Glutamatergic neuron (in vitro differentiated cells): ENCODE measurements at regions not wholly inside any gene's neighbourhood (a gene's known extent, or its start where the extent isn't known, plus 50 kb on each side); places are given as distances from the start of the nearest gene placed in this dataset.

Experiments used
- DNase-seq: peaks from one replicate; pipeline ENCODE4 v3.0.0; 2022
- H3K27ac Mint-ChIP-seq: one replicate; pipeline ENCODE4 v1.8.0; 2020; ENCODE audit warnings: mild to moderate bottlenecking, mixed read lengths, inconsistent platforms; ENCODE audit not compliant: unreplicated experiment
- H3K27me3 Mint-ChIP-seq: one replicate; pipeline ENCODE4 v1.8.0; 2020; ENCODE audit warnings: mild to moderate bottlenecking, moderate library complexity, mixed read lengths, inconsistent platforms; ENCODE audit not compliant: unreplicated experiment
- H3K36me3 Mint-ChIP-seq: one replicate; pipeline ENCODE4 v1.8.0; 2020; ENCODE audit warnings: mild to moderate bottlenecking, mixed read lengths, inconsistent platforms; ENCODE audit not compliant: unreplicated experiment
- H3K4me1 Mint-ChIP-seq: one replicate; pipeline ENCODE4 v1.8.0; 2020; ENCODE audit warnings: mild to moderate bottlenecking, low read depth, mixed read lengths, inconsistent platforms; ENCODE audit not compliant: unreplicated experiment
- H3K4me3 Mint-ChIP-seq: one replicate; pipeline ENCODE4 v1.8.0; 2020; ENCODE audit warnings: mild to moderate bottlenecking, mixed read lengths, inconsistent platforms; ENCODE audit not compliant: unreplicated experiment
- H3K9me3 Mint-ChIP-seq: one replicate; pipeline ENCODE4 v1.8.0; 2020; ENCODE audit warnings: mild to moderate bottlenecking, moderate library complexity, mixed read lengths, inconsistent platforms; ENCODE audit not compliant: unreplicated experiment
- CTCF ChIP-seq: fragments of 200-600 bp; sonication (generic); IDR thresholded peaks from one replicate; pipeline ENCODE4 v1.5.0; 2021; ENCODE audit not compliant: partially characterized antibody, unreplicated experiment

GRCh38 chr13:84470528-84470927 lies 588.3 kb upstream of the SLITRK1 start:
- Mint-ChIP-seq H3K4me1 (no peaks in the 10 kb centered on the region), H3K36me3 (no peaks in the 10 kb centered on the region), H3K27ac (no peak overlapping the region), H3K27me3 (no peaks in the 10 kb centered on the region), H3K4me3 (no peak overlapping the region), H3K9me3 (no peaks in the 10 kb centered on the region)
- no peak for DNase-seq
- TF ChIP-seq CTCF = no peak

- Mint-ChIP-seq H3K36me3 (no peaks in the 10 kb centered on the region), H3K9me3 (no peaks in the 10 kb centered on the region), H3K27ac (no peak overlapping the region), H3K27me3 (no peaks in the 10 kb centered on the region), H3K4me1 (no peaks in the 10 kb centered on the region), H3K4me3 (no peak overlapping the region)
- no peak for DNase-seq
- no peak for TF ChIP-seq CTCF
Observed at GRCh38 chr13:84466461-84466860, 584.2 kb upstream of the SLITRK1 start.

GRCh38 chr13:84460989-84461388 lies 578.7 kb upstream of the SLITRK1 start:
- no peak for DNase-seq
- Mint-ChIP-seq H3K4me3 (no peak overlapping the region), H3K27me3 (no peaks in the 10 kb centered on the region), H3K9me3 (no peaks in the 10 kb centered on the region), H3K27ac (no peak overlapping the region), H3K4me1 (no peaks in the 10 kb centered on the region), H3K36me3 (no peaks in the 10 kb centered on the region)
- no peak for TF ChIP-seq CTCF

GRCh38 chr13:84455143-84455905 lies 573.0 kb upstream of the SLITRK1 start:
- Mint-ChIP-seq H3K27ac (no peak overlapping the region), H3K9me3 (no peaks in the 10 kb centered on the region), H3K36me3 (no peaks in the 10 kb centered on the region), H3K27me3 (no peaks in the 10 kb centered on the region), H3K4me3 (no peak overlapping the region), H3K4me1 (no peaks in the 10 kb centered on the region)
- no peak for DNase-seq
- no peak for TF ChIP-seq CTCF

GRCh38 chr13:84447640-84447978 lies 565.3 kb upstream of the SLITRK1 start:
- no peak for TF ChIP-seq CTCF
- no peaks in the 10 kb centered on the region for H3K36me3 Mint-ChIP-seq
- no peak overlapping the region for H3K27ac Mint-ChIP-seq

More at GRCh38 chr13:84447640-84447978, 565.3 kb upstream of the SLITRK1 start:
- no peak for DNase-seq
- Mint-ChIP-seq H3K4me3 (no peak overlapping the region), H3K27me3 (no peaks in the 10 kb centered on the region), H3K9me3 (no peaks in the 10 kb centered on the region), H3K4me1 (no peaks in the 10 kb centered on the region)
